CD4-positive, alpha-beta T cell (primary cell): ENCODE measurements at regions not wholly inside any gene's neighbourhood (a gene's known extent, or its start where the extent isn't known, plus 50 kb on each side); places are given as distances from the start of the nearest gene placed in this dataset.

Source experiments
- ATAC-seq: fragments of 200-7000 bp; cut with Tn5 transposase; one replicate; pipeline ENCODE4 v1.10.0; 2022; ENCODE audit warnings: mild to moderate bottlenecking; ENCODE audit not compliant: poor library complexity
- CTCF ChIA-PET: fragments of 350-600 bp; sonication (Branson Sonifier 250); formaldehyde crosslinking; loops from one replicate; lab custom pipeline; 2021; ENCODE audit warnings: antibody characterized with exemption, inconsistent platforms; lab: Charles Lee
- POLR2A ChIA-PET: fragments of 350-600 bp; sonication (Branson Sonifier 250); formaldehyde crosslinking; loops from one replicate; lab custom pipeline; 2021; ENCODE audit warnings: antibody characterized with exemption, inconsistent platforms; lab: Charles Lee
- DNase-seq, 14 experiments: peaks; one replicate each; pipeline ENCODE4 v3.0.0-alpha.2; 2013 to 2020; ENCODE audit warnings: mixed read lengths in 2 of 14
- H3K27ac ChIP-seq, 2 donors: one replicate each; pipeline versions ENCODE4 v1.5.1 to v1.7.0; 2013; ENCODE audit warnings: low read length in 2 of 2, low read depth in 1 of 2, mild to moderate bottlenecking in 1 of 2
- H3K27me3 ChIP-seq, 2 experiments: 1 replicate in 1 of 2; 2 replicates in 1 of 2; pipeline versions ENCODE4 v1.6.1 to v1.7.0; 2013; ENCODE audit warnings: low read length in 2 of 2, control low read depth in 1 of 2, mild to moderate bottlenecking in 1 of 2, moderate library complexity in 1 of 2; ENCODE audit not compliant: insufficient read depth in 2 of 2, control insufficient read depth in 1 of 2
- H3K36me3 ChIP-seq: one replicate; pipeline ENCODE4 v1.6.1; 2013; ENCODE audit warnings: low read length, control low read depth; ENCODE audit not compliant: insufficient read depth
- H3K4me1 ChIP-seq: one replicate; pipeline ENCODE4 v1.6.1; 2013; ENCODE audit warnings: low read length, control low read depth; ENCODE audit not compliant: insufficient read depth
- H3K4me3 ChIP-seq: one replicate; pipeline ENCODE4 v1.5.1; 2013; ENCODE audit warnings: mild to moderate bottlenecking, low read length, moderate library complexity
- H3K9me3 ChIP-seq, 2 experiments: 1 replicate in 1 of 2; 2 replicates in 1 of 2; pipeline versions ENCODE4 v1.6.1 to v1.7.0; 2013; ENCODE audit warnings: low read length in 2 of 2, mild to moderate bottlenecking in 2 of 2, control low read depth in 1 of 2, moderate library complexity in 1 of 2; ENCODE audit not compliant: control insufficient read depth in 1 of 2, insufficient read depth in 1 of 2
- H3K27ac Mint-ChIP-seq: one replicate; pipeline ENCODE4 v1.8.0; 2020; ENCODE audit warnings: mixed read lengths
- H3K27me3 Mint-ChIP-seq: one replicate; pipeline ENCODE4 v1.8.0; 2021; ENCODE audit warnings: mixed read lengths
- H3K36me3 Mint-ChIP-seq: one replicate; pipeline ENCODE4 v1.8.0; 2021; ENCODE audit warnings: low read depth, mixed read lengths
- H3K4me1 Mint-ChIP-seq: one replicate; pipeline ENCODE4 v1.8.0; 2021; ENCODE audit warnings: low read depth, mixed read lengths
- H3K4me3 Mint-ChIP-seq: one replicate; pipeline ENCODE4 v1.8.0; 2020; ENCODE audit warnings: mild to moderate bottlenecking, mixed read lengths
- H3K9me3 Mint-ChIP-seq: one replicate; pipeline ENCODE4 v1.8.0; 2020; ENCODE audit warnings: mixed read lengths
- CTCF ChIP-seq: fragments of 200-600 bp; IDR thresholded peaks from one replicate; pipeline ENCODE4 v1.8.0; 2022; ENCODE audit warnings: antibody characterized with exemption, mild to moderate bottlenecking
- intact Hi-C, 2 experiments: fragments of 100-400 bp; cut with DNase I in 1 of 2; cut with micrococcal nuclease in 1 of 2; formaldehyde crosslinking; loops; one replicate each; pipeline versions ENCODE4 v1.15.1 to v1.9.0; 2023 to 2025; cut with DNase I, micrococcal nuclease

GRCh38 chr13:71030784-71031183, 836.2 kb downstream of the DACH1 start:
- intact Hi-C loops: no loop called here
- H3K9me3 Mint-ChIP-seq: peaks cover 9% of the 10 kb centered on the region
- no peaks in the 10 kb centered on the region for H3K27me3 ChIP-seq
- no peak overlapping the region for H3K4me3 Mint-ChIP-seq
- no peak overlapping the region for H3K27ac Mint-ChIP-seq
- H3K4me3 ChIP-seq: no peak overlapping the region
- peaks cover 12 to 15% of the 10 kb centered on the region in 2 experiments for H3K9me3 ChIP-seq
- TF ChIP-seq CTCF: no peak
- no peaks in the 10 kb centered on the region for H3K4me1 ChIP-seq
- H3K4me1 Mint-ChIP-seq: no peaks in the 10 kb centered on the region
- ChIA-PET POLR2A (no interaction called here), CTCF (no interaction called here)
- DNase-seq (no peak), ATAC-seq (no peak)
- no peak overlapping the region for H3K27ac ChIP-seq
- no peaks in the 10 kb centered on the region for H3K36me3 ChIP-seq
- no peaks in the 10 kb centered on the region for H3K36me3 Mint-ChIP-seq
- H3K27me3 Mint-ChIP-seq: no peaks in the 10 kb centered on the region

- H3K36me3 Mint-ChIP-seq: no peaks in the 10 kb centered on the region
- no peaks in the 10 kb centered on the region for H3K27me3 Mint-ChIP-seq
- Histone ChIP-seq H3K4me3 (no peak overlapping the region), H3K4me1 (no peaks in the 10 kb centered on the region), H3K27ac (no peak overlapping the region), H3K27me3 (no peaks in the 10 kb centered on the region), H3K36me3 (no peaks in the 10 kb centered on the region), H3K9me3 (peaks cover 12 to 15% of the 10 kb centered on the region in 2 experiments)
- CTCF ChIA-PET: no interaction called here
- POLR2A ChIA-PET: no interaction called here
- TF ChIP-seq CTCF: no peak
- no peak overlapping the region for H3K4me3 Mint-ChIP-seq
- DNase-seq: no peak
- peaks cover 9% of the 10 kb centered on the region for H3K9me3 Mint-ChIP-seq
- H3K4me1 Mint-ChIP-seq: no peaks in the 10 kb centered on the region
- no peak overlapping the region for H3K27ac Mint-ChIP-seq
- ATAC-seq: no peak
- intact Hi-C loops: no loop called here
These were observed 838.1 kb downstream of the DACH1 start for GRCh38 chr13:71028884-71029283.

GRCh38 chr13:71021825-71022422, 845.1 kb downstream of the DACH1 start:
- Histone ChIP-seq H3K27ac (no peak overlapping the region), H3K36me3 (no peaks in the 10 kb centered on the region), H3K4me3 (no peak overlapping the region), H3K4me1 (no peaks in the 10 kb centered on the region), H3K9me3 (peaks cover 0 to 5% of the 10 kb centered on the region in 2 experiments), H3K27me3 (no peaks in the 10 kb centered on the region)
- intact Hi-C loops: no loop called here
- H3K27me3 Mint-ChIP-seq: no peaks in the 10 kb centered on the region
- no peaks in the 10 kb centered on the region for H3K4me1 Mint-ChIP-seq
- H3K4me3 Mint-ChIP-seq: no peak overlapping the region
- TF ChIP-seq CTCF: no peak
- H3K27ac Mint-ChIP-seq: no peak overlapping the region
- POLR2A ChIA-PET: no interaction called here
- DNase-seq: no peak
- CTCF ChIA-PET: no interaction called here
- H3K36me3 Mint-ChIP-seq: no peaks in the 10 kb centered on the region
- ATAC-seq: no peak
- peaks cover 4% of the 10 kb centered on the region for H3K9me3 Mint-ChIP-seq
